ENCODE measurements at regions not wholly inside any gene's neighbourhood (a gene's known extent, or its start where the extent isn't known, plus 50 kb on each side); places are given as distances from the start of the nearest gene placed in this dataset.

GRCh38 chr9:82673919-82674318 lies 389.0 kb downstream of the RASEF start:
- FAIRE-seq: peak; percentile 58

GRCh38 chr9:82675102-82675501 lies 387.8 kb downstream of the RASEF start:
- no peak for FAIRE-seq

GRCh38 chr9:82675605-82676004 lies 387.3 kb downstream of the RASEF start:
- no peak for FAIRE-seq

- no peak for FAIRE-seq
Observed at GRCh38 chr9:82677086-82677485, 385.9 kb downstream of the RASEF start.

- no peak for FAIRE-seq
Observed at GRCh38 chr9:82679472-82679871, 383.5 kb downstream of the RASEF start.

- no peak for FAIRE-seq
Observed at GRCh38 chr9:82680179-82680935, 382.6 kb downstream of the RASEF start.

GRCh38 chr9:82681809-82682208 lies 381.1 kb downstream of the RASEF start:
- no peak for FAIRE-seq

GRCh38 chr9:82682431-82682830 lies 380.5 kb downstream of the RASEF start:
- no peak for FAIRE-seq

GRCh38 chr9:82695704-82696103 lies 367.2 kb downstream of the RASEF start:
- FAIRE-seq: no peak

GRCh38 chr9:82706786-82707185 lies 356.2 kb downstream of the RASEF start:
- FAIRE-seq: no peak

- no peak for FAIRE-seq
Observed at GRCh38 chr9:82716821-82717220, 346.1 kb downstream of the RASEF start.

- no peak for FAIRE-seq
Observed at GRCh38 chr9:82720515-82720914, 342.4 kb downstream of the RASEF start.

- no peak for FAIRE-seq
Observed at GRCh38 chr9:82721593-82721992, 341.3 kb downstream of the RASEF start.

- no peak for FAIRE-seq
Observed at GRCh38 chr9:82722051-82722450, 340.9 kb downstream of the RASEF start.

- FAIRE-seq: no peak
Observed at GRCh38 chr9:82722561-82722960, 340.4 kb downstream of the RASEF start.

GRCh38 chr9:82726424-82727276 lies 336.3 kb downstream of the RASEF start:
- no peak for FAIRE-seq

GRCh38 chr9:82729141-82729540 lies 333.8 kb downstream of the RASEF start:
- no peak for FAIRE-seq

- FAIRE-seq: no peak
Observed at GRCh38 chr9:82729991-82730589, 332.9 kb downstream of the RASEF start.

- no peak for FAIRE-seq
Observed at GRCh38 chr9:82732928-82733327, 330.0 kb downstream of the RASEF start.

- no peak for FAIRE-seq
Observed at GRCh38 chr9:82736126-82736525, 326.8 kb downstream of the RASEF start.

- FAIRE-seq: no peak
Observed at GRCh38 chr9:82736701-82737100, 326.2 kb downstream of the RASEF start.

GRCh38 chr9:82745919-82746318 lies 317.0 kb downstream of the RASEF start:
- no peak for FAIRE-seq

GRCh38 chr9:82750411-82750913 lies 312.5 kb downstream of the RASEF start:
- FAIRE-seq: no peak

GRCh38 chr9:82757924-82758323 lies 305.0 kb downstream of the RASEF start:
- FAIRE-seq: no peak

Data from islet of Langerhans (tissue), 1 donor.